22Rv1 (cell line): ENCODE measurements at regions not wholly inside any gene's neighbourhood (a gene's known extent, or its start where the extent isn't known, plus 50 kb on each side); places are given as distances from the start of the nearest gene placed in this dataset.

ENCODE experiments used
- ZFX ChIP-seq: fragments of 450-650 bp; IDR thresholded peaks from 2 replicates; pipeline ENCODE4 v1.6.1; 2017; ENCODE audit warnings: antibody characterized with exemption, borderline replicate concordance
- TF ChIP-seq, protein P1 (sequence below): fragments of 450-650 bp; IDR thresholded peaks from 2 replicates; pipeline ENCODE4 v1.5.1; 2017; ENCODE audit warnings: mild to moderate bottlenecking

- TF ChIP-seq, protein P1, sequence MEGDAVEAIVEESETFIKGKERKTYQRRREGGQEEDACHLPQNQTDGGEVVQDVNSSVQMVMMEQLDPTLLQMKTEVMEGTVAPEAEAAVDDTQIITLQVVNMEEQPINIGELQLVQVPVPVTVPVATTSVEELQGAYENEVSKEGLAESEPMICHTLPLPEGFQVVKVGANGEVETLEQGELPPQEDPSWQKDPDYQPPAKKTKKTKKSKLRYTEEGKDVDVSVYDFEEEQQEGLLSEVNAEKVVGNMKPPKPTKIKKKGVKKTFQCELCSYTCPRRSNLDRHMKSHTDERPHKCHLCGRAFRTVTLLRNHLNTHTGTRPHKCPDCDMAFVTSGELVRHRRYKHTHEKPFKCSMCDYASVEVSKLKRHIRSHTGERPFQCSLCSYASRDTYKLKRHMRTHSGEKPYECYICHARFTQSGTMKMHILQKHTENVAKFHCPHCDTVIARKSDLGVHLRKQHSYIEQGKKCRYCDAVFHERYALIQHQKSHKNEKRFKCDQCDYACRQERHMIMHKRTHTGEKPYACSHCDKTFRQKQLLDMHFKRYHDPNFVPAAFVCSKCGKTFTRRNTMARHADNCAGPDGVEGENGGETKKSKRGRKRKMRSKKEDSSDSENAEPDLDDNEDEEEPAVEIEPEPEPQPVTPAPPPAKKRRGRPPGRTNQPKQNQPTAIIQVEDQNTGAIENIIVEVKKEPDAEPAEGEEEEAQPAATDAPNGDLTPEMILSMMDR, result no peak
- no peak for TF ChIP-seq ZFX
These were observed 526.9 kb upstream of the FANCL start for GRCh38 chr2:58767828-58768714.
